Neural progenitor cell (in vitro differentiated cells): ENCODE measurements at regions not wholly inside any gene's neighbourhood (a gene's known extent, or its start where the extent isn't known, plus 50 kb on each side); places are given as distances from the start of the nearest gene placed in this dataset.

ENCODE experiments used
- EZH2 ChIP-seq: fragments of 200-600 bp; sonication (generic); IDR thresholded peaks from 2 replicates; pipeline ENCODE4 v1.6.1; 2017; ENCODE audit warnings: antibody characterized with exemption, mild to moderate bottlenecking, moderate library complexity
- TF ChIP-seq, protein P1 (sequence below): fragments of 200-600 bp; sonication (generic); IDR thresholded peaks from 2 replicates; pipeline ENCODE4 v1.5.1; 2017; ENCODE audit warnings: antibody characterized with exemption, mild to moderate bottlenecking

DNA sequence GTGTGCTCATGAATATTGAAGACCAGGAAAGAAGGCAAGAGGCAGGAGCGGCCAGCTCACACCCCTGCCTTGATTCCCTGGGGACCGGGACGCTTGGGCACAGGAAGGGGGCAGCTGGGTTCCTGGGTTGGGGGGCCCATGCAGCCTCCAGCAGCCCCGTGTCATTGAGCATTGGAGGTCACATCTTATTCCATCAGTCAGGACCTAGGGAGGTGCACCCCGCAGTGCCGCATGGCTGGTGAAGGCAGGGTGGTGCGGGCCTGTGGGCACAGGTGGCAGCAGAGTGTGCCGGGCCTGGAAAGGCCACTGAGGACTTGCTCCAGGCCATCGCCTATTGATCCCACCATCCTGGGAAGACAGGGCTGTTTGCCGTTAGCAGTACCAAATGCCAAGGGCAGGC is 116.3 kb upstream of the NECTIN1 start:
- TF ChIP-seq, protein P1, sequence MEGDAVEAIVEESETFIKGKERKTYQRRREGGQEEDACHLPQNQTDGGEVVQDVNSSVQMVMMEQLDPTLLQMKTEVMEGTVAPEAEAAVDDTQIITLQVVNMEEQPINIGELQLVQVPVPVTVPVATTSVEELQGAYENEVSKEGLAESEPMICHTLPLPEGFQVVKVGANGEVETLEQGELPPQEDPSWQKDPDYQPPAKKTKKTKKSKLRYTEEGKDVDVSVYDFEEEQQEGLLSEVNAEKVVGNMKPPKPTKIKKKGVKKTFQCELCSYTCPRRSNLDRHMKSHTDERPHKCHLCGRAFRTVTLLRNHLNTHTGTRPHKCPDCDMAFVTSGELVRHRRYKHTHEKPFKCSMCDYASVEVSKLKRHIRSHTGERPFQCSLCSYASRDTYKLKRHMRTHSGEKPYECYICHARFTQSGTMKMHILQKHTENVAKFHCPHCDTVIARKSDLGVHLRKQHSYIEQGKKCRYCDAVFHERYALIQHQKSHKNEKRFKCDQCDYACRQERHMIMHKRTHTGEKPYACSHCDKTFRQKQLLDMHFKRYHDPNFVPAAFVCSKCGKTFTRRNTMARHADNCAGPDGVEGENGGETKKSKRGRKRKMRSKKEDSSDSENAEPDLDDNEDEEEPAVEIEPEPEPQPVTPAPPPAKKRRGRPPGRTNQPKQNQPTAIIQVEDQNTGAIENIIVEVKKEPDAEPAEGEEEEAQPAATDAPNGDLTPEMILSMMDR: no peak
- TF ChIP-seq EZH2: no peak
